Prostate gland (tissue), 2 donors: ENCODE measurements at regions not wholly inside any gene's neighbourhood (a gene's known extent, or its start where the extent isn't known, plus 50 kb on each side); places are given as distances from the start of the nearest gene placed in this dataset.
"Not testable (repeated sequence)": the region's sequence is repeated elsewhere in the genome, so short reads cannot be mapped to it uniquely, and the experiment has no call there.

Source experiments
- DNase-seq: peaks from one replicate; pipeline ENCODE4 v3.0.0-alpha.2; 2019; ENCODE audit warnings: low spot score
- H3K27ac ChIP-seq, 2 donors: fragments of 200-600 bp; sonication (generic); 2 replicates each; pipeline ENCODE4 v1.5.1; 2017 to 2019
- H3K27me3 ChIP-seq: fragments of 200-600 bp; sonication (generic); replicated peaks from 2 replicates; pipeline ENCODE4 v1.5.1; 2019; ENCODE audit not compliant: insufficient read depth
- H3K36me3 ChIP-seq, 2 donors: fragments of 200-600 bp; sonication (generic); 1 replicate in 1 of 2; 2 replicates in 1 of 2; pipeline versions ENCODE4 v1.5.1 to v1.8.1; 2017 to 2019
- H3K4me1 ChIP-seq: fragments of 200-600 bp; sonication (generic); replicated peaks from 2 replicates; pipeline ENCODE4 v1.5.1; 2019
- H3K4me3 ChIP-seq, 2 donors: fragments of 200-600 bp; sonication (generic); 2 replicates each; pipeline ENCODE4 v1.5.1; 2017 to 2019
- H3K9me3 ChIP-seq: fragments of 200-600 bp; sonication (generic); 2 replicates; pipeline ENCODE4 v1.5.1; 2017
- POLR2A ChIP-seq: fragments of 450-650 bp; IDR thresholded peaks from one replicate; pipeline ENCODE4 v1.6.1; 2016; ENCODE audit warnings: antibody characterized with exemption, mild to moderate bottlenecking
- POLR2AphosphoS5 ChIP-seq: sonication (generic); formaldehyde crosslinking; IDR thresholded peaks from one replicate; pipeline ENCODE4 v1.6.1; 2017; ENCODE audit warnings: antibody characterized with exemption
- WGBS: methylation state at CpG from one replicate; pipeline ENCODE4 v1.1.5; 2018; 5-methylcytosine and 5-hydroxymethylcytosine counted together
- intact Hi-C: fragments of 100-400 bp; cut with DNase I; formaldehyde crosslinking; loops from one replicate; pipeline ENCODE4 v1.14.2; 2022
- TF ChIP-seq, protein P1 (sequence below), 4 experiments: fragments of 200-600 bp in 2 of 4; fragments of 450-650 bp in 2 of 4; sonication (generic) in 2 of 4; IDR thresholded peaks; 1 replicate in 3 of 4; 2 replicates in 1 of 4; pipeline ENCODE4 v1.5.1; 2016 to 2019; ENCODE audit warnings: antibody characterized with exemption in 4 of 4, mild to moderate bottlenecking in 2 of 4, moderate library complexity in 2 of 4

DNA sequence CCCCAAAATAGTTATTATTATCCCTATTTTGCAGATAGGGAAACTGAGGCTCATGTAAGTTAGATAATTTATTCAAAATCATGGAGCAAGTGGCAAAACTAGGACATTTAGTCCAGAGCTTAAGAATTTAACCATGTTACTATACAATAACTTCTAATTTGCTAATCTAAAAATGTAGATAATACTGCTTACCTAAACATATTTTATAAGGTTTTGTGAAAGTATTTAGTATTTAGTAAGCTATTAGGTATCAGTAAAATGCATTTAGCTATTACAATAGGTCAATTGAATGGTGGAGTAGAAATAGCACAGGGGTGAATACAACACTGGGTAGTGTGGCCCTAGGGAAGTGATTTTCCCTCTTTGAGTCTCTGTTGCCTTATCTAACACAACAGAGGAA is 648.3 kb downstream of the KIF4B start:
- no peaks in the 10 kb centered on the region for H3K4me1 ChIP-seq
- no peak overlapping the region for H3K4me3 ChIP-seq
- intact Hi-C loops = no loop called here
- H3K27ac ChIP-seq = no peak overlapping the region
- no peak for DNase-seq
- no peaks in the 10 kb centered on the region for H3K9me3 ChIP-seq
- TF ChIP-seq, protein P1, sequence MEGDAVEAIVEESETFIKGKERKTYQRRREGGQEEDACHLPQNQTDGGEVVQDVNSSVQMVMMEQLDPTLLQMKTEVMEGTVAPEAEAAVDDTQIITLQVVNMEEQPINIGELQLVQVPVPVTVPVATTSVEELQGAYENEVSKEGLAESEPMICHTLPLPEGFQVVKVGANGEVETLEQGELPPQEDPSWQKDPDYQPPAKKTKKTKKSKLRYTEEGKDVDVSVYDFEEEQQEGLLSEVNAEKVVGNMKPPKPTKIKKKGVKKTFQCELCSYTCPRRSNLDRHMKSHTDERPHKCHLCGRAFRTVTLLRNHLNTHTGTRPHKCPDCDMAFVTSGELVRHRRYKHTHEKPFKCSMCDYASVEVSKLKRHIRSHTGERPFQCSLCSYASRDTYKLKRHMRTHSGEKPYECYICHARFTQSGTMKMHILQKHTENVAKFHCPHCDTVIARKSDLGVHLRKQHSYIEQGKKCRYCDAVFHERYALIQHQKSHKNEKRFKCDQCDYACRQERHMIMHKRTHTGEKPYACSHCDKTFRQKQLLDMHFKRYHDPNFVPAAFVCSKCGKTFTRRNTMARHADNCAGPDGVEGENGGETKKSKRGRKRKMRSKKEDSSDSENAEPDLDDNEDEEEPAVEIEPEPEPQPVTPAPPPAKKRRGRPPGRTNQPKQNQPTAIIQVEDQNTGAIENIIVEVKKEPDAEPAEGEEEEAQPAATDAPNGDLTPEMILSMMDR (IDR thresholded peaks at IDR 0.05) = no peak
- no peak for TF ChIP-seq POLR2AphosphoS5
- no peak for TF ChIP-seq POLR2A
- no peaks in the 10 kb centered on the region for H3K36me3 ChIP-seq
- no peaks in the 10 kb centered on the region for H3K27me3 ChIP-seq

DNA sequence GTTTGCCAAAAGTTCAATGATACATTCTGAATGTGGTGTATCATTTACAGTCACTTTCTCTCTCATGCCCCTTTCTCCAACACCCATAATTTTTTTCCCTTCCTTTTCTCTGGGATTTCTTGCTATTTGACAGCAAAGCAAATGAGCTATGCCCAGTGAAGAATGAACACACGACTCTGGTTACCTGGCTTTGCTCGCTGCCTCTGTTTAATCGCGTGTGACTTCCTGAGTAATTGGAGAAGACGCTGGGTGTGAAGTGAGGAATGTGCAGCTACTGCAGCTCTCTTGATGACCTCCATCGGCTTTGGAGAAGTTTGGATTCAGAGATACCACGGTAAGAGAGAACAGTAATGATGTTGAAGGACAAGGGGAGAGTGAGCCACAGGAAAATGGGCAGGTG is 651.8 kb downstream of the KIF4B start:
- TF ChIP-seq, protein P1 (IDR thresholded peaks at IDR 0.05) = no peak
- TF ChIP-seq POLR2A (no peak), POLR2AphosphoS5 (no peak)
- no peak overlapping the region for H3K4me3 ChIP-seq
- 45% methylated on average over 7 of the region's 7 CpGs for WGBS
- no peaks in the 10 kb centered on the region for H3K9me3 ChIP-seq
- H3K36me3 ChIP-seq = no peaks in the 10 kb centered on the region
- no peak overlapping the region for H3K27ac ChIP-seq
- H3K27me3 ChIP-seq = no peaks in the 10 kb centered on the region
- intact Hi-C loops = no loop called here
- DNase-seq = no peak
- H3K4me1 ChIP-seq = no peaks in the 10 kb centered on the region

DNA sequence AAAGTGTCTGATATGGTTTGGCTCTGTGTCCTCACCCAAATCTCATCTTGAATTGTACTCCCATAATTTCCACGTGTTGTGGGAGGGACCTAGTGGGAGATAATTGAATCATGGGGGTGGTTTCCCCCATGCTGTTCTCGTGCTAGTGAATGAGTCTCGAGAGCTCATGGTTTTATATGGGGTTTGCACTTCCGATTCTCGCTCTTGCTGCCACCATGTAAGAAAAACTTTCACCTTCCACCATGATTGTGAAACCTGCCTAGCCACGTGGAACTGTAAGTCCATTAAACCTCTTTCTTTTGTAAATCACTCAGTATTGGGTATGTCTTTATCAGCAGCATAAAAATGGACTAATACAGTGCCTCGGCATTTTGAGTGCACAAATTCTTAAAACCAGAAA is 655.0 kb upstream of the SGCD start:
- H3K27me3 ChIP-seq, H3K9me3 ChIP-seq, DNase-seq, intact Hi-C loops, H3K4me1 ChIP-seq, H3K27ac ChIP-seq, H3K36me3 ChIP-seq, H3K4me3 ChIP-seq: not testable (repeated sequence)
- 63% methylated on average over 7 of the region's 7 CpGs for WGBS

DNA sequence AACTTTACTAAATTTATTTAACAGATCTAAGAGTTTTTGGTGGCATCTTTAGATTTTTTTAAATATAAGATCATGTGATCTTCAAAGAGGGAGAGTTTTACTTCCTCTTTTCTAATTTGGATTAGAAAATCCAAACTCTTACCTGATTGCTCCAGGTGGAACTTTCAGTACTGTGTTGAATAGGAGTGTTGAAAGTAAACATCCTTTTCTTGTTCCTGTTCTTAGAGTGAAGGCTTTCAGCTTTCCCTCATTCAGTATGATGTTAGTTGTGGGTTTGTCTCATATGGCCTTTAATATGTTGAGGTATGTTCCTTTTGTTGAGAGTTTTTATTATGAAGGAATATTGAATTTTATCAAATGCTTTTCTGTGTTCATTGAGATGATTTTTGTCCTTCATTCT is 650.0 kb upstream of the SGCD start:
- H3K4me1 ChIP-seq = no peaks in the 10 kb centered on the region
- H3K36me3 ChIP-seq = no peaks in the 10 kb centered on the region
- TF ChIP-seq, protein P1 (IDR thresholded peaks at IDR 0.05) = no peak
- no peak for TF ChIP-seq POLR2A
- TF ChIP-seq POLR2AphosphoS5 = no peak
- intact Hi-C loops = no loop called here
- no peaks in the 10 kb centered on the region for H3K27me3 ChIP-seq
- H3K27ac ChIP-seq = no peak overlapping the region
- H3K9me3 ChIP-seq = no peaks in the 10 kb centered on the region
- no peak overlapping the region for H3K4me3 ChIP-seq
- DNase-seq = no peak

DNA sequence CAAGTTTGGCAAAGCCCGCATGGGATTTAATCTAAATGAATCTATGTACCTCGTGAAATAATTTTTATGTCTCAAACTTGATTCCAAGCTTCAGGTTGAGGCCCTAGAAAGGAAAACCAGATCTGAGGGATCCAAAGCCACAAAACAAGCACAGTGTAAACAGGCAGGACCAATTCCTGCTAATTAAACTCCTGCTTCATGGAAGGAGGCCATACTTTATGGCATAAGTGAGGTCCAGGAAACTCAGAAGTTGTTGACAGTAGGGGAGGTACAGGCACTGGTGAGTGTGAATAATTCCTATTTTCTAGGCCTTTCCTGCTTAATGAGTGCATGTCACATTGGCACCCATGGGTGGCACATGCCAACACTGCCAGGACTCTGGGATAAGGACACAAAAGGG is 648.6 kb upstream of the SGCD start:
- H3K36me3 ChIP-seq = no peaks in the 10 kb centered on the region
- H3K27me3 ChIP-seq = no peaks in the 10 kb centered on the region
- no peaks in the 10 kb centered on the region for H3K4me1 ChIP-seq
- H3K27ac ChIP-seq = no peak overlapping the region
- peak; percentile 55 for TF ChIP-seq POLR2AphosphoS5
- no peak for TF ChIP-seq POLR2A
- no peaks in the 10 kb centered on the region for H3K9me3 ChIP-seq
- no peak overlapping the region for H3K4me3 ChIP-seq
- 40% methylated on average over 2 of the region's 2 CpGs for WGBS
- intact Hi-C loops = no loop called here
- DNase-seq = peak; percentile 16

DNA sequence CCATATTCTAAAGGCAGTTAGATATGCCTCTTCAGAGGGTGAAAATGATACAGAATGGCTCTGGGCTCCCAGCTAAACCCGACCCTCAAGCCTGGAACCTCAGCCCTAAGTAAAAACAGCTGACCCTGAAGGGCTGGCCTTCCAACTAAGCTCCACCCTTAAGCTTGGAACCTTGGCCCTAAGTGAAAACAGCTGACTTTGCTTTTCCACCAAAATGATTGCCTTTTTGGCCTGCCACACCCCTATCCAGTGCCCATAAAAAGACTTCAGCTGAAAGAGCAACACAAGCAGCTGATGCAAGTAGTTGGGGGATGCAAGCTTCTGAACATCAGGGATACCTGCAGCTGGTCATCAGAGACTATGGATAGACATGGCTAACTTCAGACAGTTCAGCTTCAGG is 647.4 kb upstream of the SGCD start:
- Histone ChIP-seq H3K36me3 (no peaks in the 10 kb centered on the region), H3K4me1 (no peaks in the 10 kb centered on the region), H3K27ac (no peak overlapping the region), H3K9me3 (no peaks in the 10 kb centered on the region), H3K27me3 (no peaks in the 10 kb centered on the region), H3K4me3 (no peak overlapping the region)
- intact Hi-C loops = no loop called here
- TF ChIP-seq POLR2AphosphoS5 (no peak), POLR2A (no peak)
- TF ChIP-seq, protein P1 (IDR thresholded peaks at IDR 0.05) = no peak
- WGBS = 67% methylated on average over 1 of the region's 1 CpG
- no peak for DNase-seq
